Osteoblast (primary cell): ENCODE measurements at regions not wholly inside any gene's neighbourhood (a gene's known extent, or its start where the extent isn't known, plus 50 kb on each side); places are given as distances from the start of the nearest gene placed in this dataset.

Experiments used
- DNase-seq: peaks from one replicate; pipeline ENCODE4 v3.0.0; 2011; ENCODE audit warnings: low spot score, mixed read lengths; ENCODE audit not compliant: insufficient read length; ENCODE audit errors: missing footprints
- H2AFZ ChIP-seq: 2 replicates; pipeline ENCODE4 v1.6.0; 2011; ENCODE audit warnings: mild to moderate bottlenecking, low read length
- H3K27ac ChIP-seq: 2 replicates; pipeline ENCODE4 v1.5.1; 2011; ENCODE audit warnings: mild to moderate bottlenecking, low read depth, low read length, moderate library complexity
- H3K27me3 ChIP-seq: 2 replicates; pipeline ENCODE4 v1.6.0; 2012; ENCODE audit warnings: mild to moderate bottlenecking, control low read depth, inconsistent platforms, low read length, moderate library complexity; ENCODE audit not compliant: insufficient read depth
- H3K36me3 ChIP-seq: 2 replicates; pipeline ENCODE4 v1.5.1; 2011; ENCODE audit warnings: mild to moderate bottlenecking, low read length, control low read depth, moderate library complexity; ENCODE audit not compliant: insufficient read depth
- H3K4me1 ChIP-seq: 2 replicates; pipeline ENCODE4 v1.5.1; 2011; ENCODE audit warnings: mild to moderate bottlenecking, low read length, control low read depth, moderate library complexity; ENCODE audit not compliant: insufficient read depth
- H3K4me2 ChIP-seq: 2 replicates; pipeline ENCODE4 v1.6.0; 2011; ENCODE audit warnings: mild to moderate bottlenecking, low read length; ENCODE audit not compliant: insufficient read depth
- H3K4me3 ChIP-seq: fragments of 200-600 bp; sonication (generic); 3 replicates; pipeline ENCODE4 v1.5.1; 2012; ENCODE audit warnings: mild to moderate bottlenecking, low read length, inconsistent platforms; ENCODE audit not compliant: insufficient read depth
- H3K79me2 ChIP-seq: 2 replicates; pipeline ENCODE4 v1.6.0; 2012; ENCODE audit warnings: mild to moderate bottlenecking, low read length, control low read depth, inconsistent platforms; ENCODE audit not compliant: insufficient read depth
- H3K9me3 ChIP-seq: 2 replicates; pipeline ENCODE4 v1.5.1; 2011; ENCODE audit warnings: low read depth, low read length, control low read depth
- H4K20me1 ChIP-seq: 2 replicates; pipeline ENCODE4 v1.6.0; 2012; ENCODE audit warnings: mild to moderate bottlenecking, low read length, control low read depth; ENCODE audit not compliant: insufficient read depth
- CTCF ChIP-seq: IDR thresholded peaks from 2 replicates; pipeline ENCODE4 v1.5.1; 2011; ENCODE audit warnings: mild to moderate bottlenecking, low read depth, low read length, moderate library complexity; ENCODE audit errors: extremely low read depth

- Histone ChIP-seq H3K79me2 (no peaks in the 10 kb centered on the region), H3K27me3 (no peaks in the 10 kb centered on the region), H3K36me3 (no peaks in the 10 kb centered on the region), H3K4me2 (no peak overlapping the region), H4K20me1 (no peaks in the 10 kb centered on the region), H2AFZ (no peak overlapping the region), H3K9me3 (no peaks in the 10 kb centered on the region), H3K27ac (no peak overlapping the region), H3K4me3 (no peak overlapping the region), H3K4me1 (no peaks in the 10 kb centered on the region)
- DNase-seq, result no peak
- TF ChIP-seq CTCF, result no peak
These were observed 755.2 kb upstream of the CDH10 start for GRCh38 chr5:25399878-25400480.

- no peak for DNase-seq
- Histone ChIP-seq H2AFZ (no peak overlapping the region), H4K20me1 (no peaks in the 10 kb centered on the region), H3K4me1 (no peaks in the 10 kb centered on the region), H3K36me3 (no peaks in the 10 kb centered on the region), H3K4me2 (no peak overlapping the region), H3K27ac (no peak overlapping the region), H3K79me2 (no peaks in the 10 kb centered on the region), H3K27me3 (no peaks in the 10 kb centered on the region), H3K9me3 (no peaks in the 10 kb centered on the region), H3K4me3 (no peak overlapping the region)
- no peak for TF ChIP-seq CTCF
These were observed 749.2 kb upstream of the CDH10 start for GRCh38 chr5:25393957-25394356.

DNA sequence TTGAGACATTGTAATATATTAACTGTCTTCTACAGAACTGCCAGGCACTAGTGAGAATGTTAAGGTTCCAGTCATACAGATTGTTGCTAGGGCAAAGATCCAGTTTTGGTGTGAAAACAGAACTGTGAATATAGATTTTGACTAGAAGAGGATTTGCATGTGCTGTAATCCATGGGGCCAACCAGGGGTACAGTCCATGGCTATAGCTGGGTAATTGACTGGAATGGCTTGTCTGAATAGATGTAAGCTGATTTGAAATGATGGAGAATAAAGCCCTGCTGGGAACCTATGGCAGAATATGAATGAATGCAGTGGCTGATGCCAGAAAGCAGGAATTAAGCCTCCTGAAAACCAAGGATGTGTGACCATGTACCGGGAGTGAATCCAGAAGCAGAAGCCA, 748.5 kb upstream of the CDH10 start:
- no peak for DNase-seq

DNA sequence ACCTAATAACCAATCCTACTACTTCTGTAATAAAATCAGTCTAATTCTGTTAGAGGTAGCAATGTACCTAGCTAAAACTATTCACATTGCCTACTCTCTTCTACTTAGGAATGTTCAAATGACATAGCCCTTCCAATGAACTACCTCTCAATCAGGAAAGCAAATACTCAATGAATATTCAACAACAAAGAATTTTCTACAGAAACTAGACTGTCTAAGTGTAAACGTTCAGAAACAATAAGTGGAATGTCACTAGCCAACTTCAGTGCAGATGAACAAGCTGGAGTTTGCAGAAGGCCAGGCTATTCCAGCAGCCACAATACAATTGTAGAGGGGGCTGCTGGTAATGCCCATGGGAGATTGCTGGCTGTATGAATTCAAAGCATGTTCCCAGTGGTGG, 743.2 kb upstream of the CDH10 start:
- no peak overlapping the region for H2AFZ ChIP-seq
- H3K36me3 ChIP-seq, result no peaks in the 10 kb centered on the region
- DNase-seq, result no peak
- H3K9me3 ChIP-seq, result no peaks in the 10 kb centered on the region
- H3K4me2 ChIP-seq, result no peak overlapping the region
- H4K20me1 ChIP-seq, result no peaks in the 10 kb centered on the region
- no peaks in the 10 kb centered on the region for H3K79me2 ChIP-seq
- H3K27ac ChIP-seq, result no peak overlapping the region
- no peaks in the 10 kb centered on the region for H3K27me3 ChIP-seq
- H3K4me1 ChIP-seq, result no peaks in the 10 kb centered on the region
- no peak for TF ChIP-seq CTCF
- no peak overlapping the region for H3K4me3 ChIP-seq

More for the DNA sequence above, 748.5 kb upstream of the CDH10 start:
- no peak overlapping the region for H2AFZ ChIP-seq
- H3K4me3 ChIP-seq, result no peak overlapping the region
- H3K36me3 ChIP-seq, result no peaks in the 10 kb centered on the region
- H3K79me2 ChIP-seq, result no peaks in the 10 kb centered on the region
- H3K4me2 ChIP-seq, result no peak overlapping the region
- H3K27ac ChIP-seq, result no peak overlapping the region
- no peak for TF ChIP-seq CTCF
- no peaks in the 10 kb centered on the region for H3K4me1 ChIP-seq
- no peaks in the 10 kb centered on the region for H3K9me3 ChIP-seq
- no peaks in the 10 kb centered on the region for H3K27me3 ChIP-seq
- H4K20me1 ChIP-seq, result no peaks in the 10 kb centered on the region
